Keratinocyte (primary cell): ENCODE measurements at regions not wholly inside any gene's neighbourhood (a gene's known extent, or its start where the extent isn't known, plus 50 kb on each side); places are given as distances from the start of the nearest gene placed in this dataset.

ENCODE experiments used
- EZH2 ChIP-seq: IDR thresholded peaks from one replicate; pipeline ENCODE4 v1.6.1; 2012; ENCODE audit warnings: inconsistent platforms, mild to moderate bottlenecking, low read length, moderate library complexity
- TF ChIP-seq, protein P1 (sequence below), 3 experiments: IDR thresholded peaks in 1 of 3; conservative IDR thresholded peaks in 1 of 3; optimal IDR thresholded peaks in 1 of 3; 2 replicates in 2 of 3; 3 replicates in 1 of 3; pipeline versions ENCODE3 to v1.5.1; 2011; ENCODE audit warnings: low read length in 3 of 3, mild to moderate bottlenecking in 3 of 3, moderate library complexity in 2 of 3, control low read depth in 1 of 3, inconsistent platforms in 1 of 3; ENCODE audit not compliant: insufficient read depth in 2 of 3; ENCODE audit errors: extremely low read depth in 1 of 3

DNA sequence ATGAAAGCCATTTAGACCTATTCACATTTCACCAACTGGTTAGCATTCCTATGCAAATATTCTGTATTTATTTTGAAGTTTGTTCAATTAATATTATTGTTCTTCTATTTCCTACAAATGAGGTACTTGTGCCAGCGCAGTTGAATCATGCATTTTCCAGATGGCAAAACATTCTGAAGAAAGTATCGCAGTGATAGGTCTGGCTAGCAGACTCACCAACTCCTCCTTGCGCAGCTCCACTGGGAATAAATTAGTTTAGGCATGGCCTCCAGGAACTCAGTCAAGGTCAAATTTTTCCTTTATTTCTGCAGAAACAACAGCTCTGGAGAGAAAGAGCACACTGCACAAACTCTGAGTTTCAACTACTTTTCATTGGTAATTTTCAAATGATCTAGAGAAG, 437.7 kb downstream of the COL12A1 start:
- TF ChIP-seq, protein P1, sequence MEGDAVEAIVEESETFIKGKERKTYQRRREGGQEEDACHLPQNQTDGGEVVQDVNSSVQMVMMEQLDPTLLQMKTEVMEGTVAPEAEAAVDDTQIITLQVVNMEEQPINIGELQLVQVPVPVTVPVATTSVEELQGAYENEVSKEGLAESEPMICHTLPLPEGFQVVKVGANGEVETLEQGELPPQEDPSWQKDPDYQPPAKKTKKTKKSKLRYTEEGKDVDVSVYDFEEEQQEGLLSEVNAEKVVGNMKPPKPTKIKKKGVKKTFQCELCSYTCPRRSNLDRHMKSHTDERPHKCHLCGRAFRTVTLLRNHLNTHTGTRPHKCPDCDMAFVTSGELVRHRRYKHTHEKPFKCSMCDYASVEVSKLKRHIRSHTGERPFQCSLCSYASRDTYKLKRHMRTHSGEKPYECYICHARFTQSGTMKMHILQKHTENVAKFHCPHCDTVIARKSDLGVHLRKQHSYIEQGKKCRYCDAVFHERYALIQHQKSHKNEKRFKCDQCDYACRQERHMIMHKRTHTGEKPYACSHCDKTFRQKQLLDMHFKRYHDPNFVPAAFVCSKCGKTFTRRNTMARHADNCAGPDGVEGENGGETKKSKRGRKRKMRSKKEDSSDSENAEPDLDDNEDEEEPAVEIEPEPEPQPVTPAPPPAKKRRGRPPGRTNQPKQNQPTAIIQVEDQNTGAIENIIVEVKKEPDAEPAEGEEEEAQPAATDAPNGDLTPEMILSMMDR (optimal IDR thresholded peaks at IDR 0.05 in 1 of 3, IDR thresholded peaks at IDR 0.05 in 1 of 3, conservative IDR thresholded peaks at IDR 0.05 in 1 of 3; ENCODE audit: extremely low read depth in 1 of 3, insufficient read depth in 2 of 3, low read length in 3 of 3) = no peak
- TF ChIP-seq EZH2 = no peak
